Mucosa of descending colon (tissue), 3 donors: ENCODE measurements at regions not wholly inside any gene's neighbourhood (a gene's known extent, or its start where the extent isn't known, plus 50 kb on each side); places are given as distances from the start of the nearest gene placed in this dataset.

Experiments used
- ATAC-seq: fragments of 200-7000 bp; cut with Tn5 transposase; one replicate; pipeline ENCODE4 v1.9.1; 2020; ENCODE audit warnings: mild to moderate bottlenecking, moderate library complexity
- DNase-seq, 3 donors: peaks; one replicate each; pipeline ENCODE4 v3.0.0-alpha.2; 2020
- H3K36me3 ChIP-seq: fragments of 200-600 bp; one replicate; pipeline ENCODE4 v1.8.0; 2021; ENCODE audit warnings: low read depth, mild to moderate bottlenecking
- H3K4me1 ChIP-seq: fragments of 200-600 bp; one replicate; pipeline ENCODE4 v1.8.0; 2021; ENCODE audit warnings: low read depth, mild to moderate bottlenecking
- H3K4me3 ChIP-seq: fragments of 200-600 bp; one replicate; pipeline ENCODE4 v1.8.0; 2021; ENCODE audit warnings: mild to moderate bottlenecking
- H3K9me3 ChIP-seq: fragments of 200-600 bp; one replicate; pipeline ENCODE4 v1.8.0; 2021; ENCODE audit warnings: mild to moderate bottlenecking
- CTCF ChIP-seq: fragments of 200-600 bp; IDR thresholded peaks from one replicate; pipeline ENCODE4 v1.8.0; 2022; ENCODE audit warnings: antibody characterized with exemption, mild to moderate bottlenecking
- intact Hi-C, 2 donors: fragments of 100-400 bp; cut with DNase I in 1 of 2; cut with micrococcal nuclease in 1 of 2; formaldehyde crosslinking; loops; one replicate each; pipeline versions ENCODE4 v1.11.0 to v1.11.1; 2022; cut with DNase I, micrococcal nuclease
- donor health status: DM: no; HTN: no; CAD: no; lungs with moderate emphysema.
- donor health status: DM: no; HTN: no; CAD: no.
- donor health status: DM: no; HTN: yes; CAD: no.

GRCh38 chr5:114255260-114255659 is 106.6 kb upstream of the KCNN2 start:
- Histone ChIP-seq H3K36me3 (no peaks in the 10 kb centered on the region), H3K4me1 (no peaks in the 10 kb centered on the region), H3K4me3 (no peak overlapping the region), H3K9me3 (no peaks in the 10 kb centered on the region)
- no peak for DNase-seq
- intact Hi-C loops: no loop called here
- no peak for TF ChIP-seq CTCF
- ATAC-seq: no peak

- TF ChIP-seq CTCF: no peak
- intact Hi-C loops: no loop called here
- ATAC-seq: no peak
Measured at GRCh38 chr5:114261989-114262388, 99.9 kb upstream of the KCNN2 start.

GRCh38 chr5:114265432-114266060 is 96.3 kb upstream of the KCNN2 start:
- TF ChIP-seq CTCF: no peak
- ATAC-seq (no peak), DNase-seq (no peak)
- Histone ChIP-seq H3K36me3 (no peaks in the 10 kb centered on the region), H3K4me1 (no peaks in the 10 kb centered on the region), H3K9me3 (no peaks in the 10 kb centered on the region), H3K4me3 (no peak overlapping the region)
- intact Hi-C loops: no loop called here

More at GRCh38 chr5:114261989-114262388, 99.9 kb upstream of the KCNN2 start:
- no peak for DNase-seq
- Histone ChIP-seq H3K4me3 (no peak overlapping the region), H3K9me3 (no peaks in the 10 kb centered on the region), H3K36me3 (no peaks in the 10 kb centered on the region), H3K4me1 (no peaks in the 10 kb centered on the region)

GRCh38 chr5:114266374-114266773 is 95.5 kb upstream of the KCNN2 start:
- H3K36me3 ChIP-seq: no peaks in the 10 kb centered on the region
- TF ChIP-seq CTCF: no peak
- DNase-seq (no peak), ATAC-seq (no peak)
- intact Hi-C loops: no loop called here
- H3K4me3 ChIP-seq: no peak overlapping the region
- H3K9me3 ChIP-seq: no peaks in the 10 kb centered on the region
- H3K4me1 ChIP-seq: no peaks in the 10 kb centered on the region

GRCh38 chr5:114296191-114296590 is 65.7 kb upstream of the KCNN2 start:
- H3K4me3 ChIP-seq: no peak overlapping the region
- H3K36me3 ChIP-seq: no peaks in the 10 kb centered on the region
- no peak for TF ChIP-seq CTCF
- ATAC-seq: no peak
- no peak for DNase-seq
- H3K9me3 ChIP-seq: no peaks in the 10 kb centered on the region
- H3K4me1 ChIP-seq: no peaks in the 10 kb centered on the region
- intact Hi-C loops: no loop called here

GRCh38 chr5:114297915-114298314 is 64.0 kb upstream of the KCNN2 start:
- Histone ChIP-seq H3K36me3 (no peaks in the 10 kb centered on the region), H3K9me3 (no peaks in the 10 kb centered on the region), H3K4me1 (no peaks in the 10 kb centered on the region), H3K4me3 (no peak overlapping the region)
- no peak for TF ChIP-seq CTCF
- DNase-seq: no peak
- ATAC-seq: no peak
- intact Hi-C loops: no loop called here
